Cardiac fibroblast (primary cell): ENCODE measurements at regions not wholly inside any gene's neighbourhood (a gene's known extent, or its start where the extent isn't known, plus 50 kb on each side); places are given as distances from the start of the nearest gene placed in this dataset.
"Not testable (repeated sequence)": the region's sequence is repeated elsewhere in the genome, so short reads cannot be mapped to it uniquely, and the experiment has no call there.

ENCODE experiments used
- DNase-seq, 2 donors: peaks; one replicate each; pipeline versions ENCODE4 v3.0.0 to v3.0.0-alpha.2; 2010; ENCODE audit warnings: low read depth in 2 of 2
- H3K4me3 ChIP-seq, 2 donors: replicated peaks in 1 of 2; 1 replicate in 1 of 2; 2 replicates in 1 of 2; pipeline ENCODE4 v1.5.1; 2011; ENCODE audit warnings: low read depth in 2 of 2, low read length in 2 of 2, mild to moderate bottlenecking in 2 of 2, moderate library complexity in 1 of 2
- CTCF ChIP-seq: IDR thresholded peaks from one replicate; pipeline ENCODE4 v1.5.1; 2011; ENCODE audit warnings: low read depth, mild to moderate bottlenecking, low read length, inconsistent platforms

- TF ChIP-seq CTCF, result peak; percentile 58
- H3K4me3 ChIP-seq, result no peak overlapping the region
- peak; percentile 88 for DNase-seq
These were observed 61.1 kb upstream of the VAMP7 start for GRCh38 chrX:155819966-155820491.

GRCh38 chrX:155819525-155819924 is 61.6 kb upstream of the VAMP7 start:
- no peak for DNase-seq
- no peak for TF ChIP-seq CTCF
- no peak overlapping the region for H3K4me3 ChIP-seq

- H3K4me3 ChIP-seq, DNase-seq: not testable (repeated sequence)
These were observed 66.8 kb upstream of the VAMP7 start for GRCh38 chrX:155814391-155814790.

- no peak overlapping the region for H3K4me3 ChIP-seq
- DNase-seq, result no peak
- no peak for TF ChIP-seq CTCF
These were observed 101.3 kb upstream of the VAMP7 start for GRCh38 chrX:155779831-155780230.

GRCh38 chrX:155778844-155779553 is 102.1 kb upstream of the VAMP7 start:
- no peak for TF ChIP-seq CTCF

GRCh38 chrX:155774387-155774786 is 106.8 kb upstream of the VAMP7 start:
- TF ChIP-seq CTCF, result no peak
- no peak overlapping the region for H3K4me3 ChIP-seq
- no peak for DNase-seq

More at GRCh38 chrX:155778844-155779553, 102.1 kb upstream of the VAMP7 start:
- no peak for DNase-seq
- no peak overlapping the region for H3K4me3 ChIP-seq

GRCh38 chrX:155767876-155768769 is 113.0 kb upstream of the VAMP7 start:
- TF ChIP-seq CTCF, result no peak
- peak overlapping the region; percentile 43 to 58 for H3K4me3 ChIP-seq
- DNase-seq, result peak; percentile 9 to 82
